ENCODE measurements at regions not wholly inside any gene's neighbourhood (a gene's known extent, or its start where the extent isn't known, plus 50 kb on each side); places are given as distances from the start of the nearest gene placed in this dataset.

GRCh38 chr5:2260211-2261003 is 377.7 kb upstream of the IRX4 start:
- no peak for DNase-seq (ENCODE audit: low spot score)

GRCh38 chr5:2259494-2260107 is 376.9 kb upstream of the IRX4 start:
- no peak for DNase-seq (ENCODE audit: low spot score)

- no peak for DNase-seq (ENCODE audit: low spot score)
Observed at GRCh38 chr5:2258861-2259260, 376.1 kb upstream of the IRX4 start.

- no peak for DNase-seq (ENCODE audit: low spot score)
Observed at GRCh38 chr5:2257326-2258244, 374.9 kb upstream of the IRX4 start.

- DNase-seq (ENCODE audit: low spot score), result no peak
Observed at GRCh38 chr5:2256691-2257280, 374.1 kb upstream of the IRX4 start.

- DNase-seq (ENCODE audit: low spot score), result no peak
Observed at GRCh38 chr5:2255915-2256690, 373.4 kb upstream of the IRX4 start.

- DNase-seq (ENCODE audit: low spot score), result no peak
Observed at GRCh38 chr5:2254880-2255750, 372.4 kb upstream of the IRX4 start.

- DNase-seq (ENCODE audit: low spot score), result no peak
Observed at GRCh38 chr5:2254406-2254805, 371.7 kb upstream of the IRX4 start.

GRCh38 chr5:2253040-2253975 is 370.6 kb upstream of the IRX4 start:
- no peak for DNase-seq (ENCODE audit: low spot score)

- DNase-seq (ENCODE audit: low spot score), result no peak
Observed at GRCh38 chr5:2251751-2252150, 369.0 kb upstream of the IRX4 start.

GRCh38 chr5:2251298-2251697 is 368.6 kb upstream of the IRX4 start:
- DNase-seq (ENCODE audit: low spot score), result no peak

GRCh38 chr5:2250365-2250950 is 367.7 kb upstream of the IRX4 start:
- DNase-seq (ENCODE audit: low spot score), result no peak

- DNase-seq (ENCODE audit: low spot score), result no peak
Observed at GRCh38 chr5:2249442-2249841, 366.7 kb upstream of the IRX4 start.

- no peak for DNase-seq (ENCODE audit: low spot score)
Observed at GRCh38 chr5:2249026-2249425, 366.3 kb upstream of the IRX4 start.

GRCh38 chr5:2242539-2242938 is 359.8 kb upstream of the IRX4 start:
- no peak for DNase-seq (ENCODE audit: low spot score)

GRCh38 chr5:2241842-2242241 is 359.1 kb upstream of the IRX4 start:
- no peak for DNase-seq (ENCODE audit: low spot score)

GRCh38 chr5:2240118-2240904 is 357.6 kb upstream of the IRX4 start:
- no peak for DNase-seq (ENCODE audit: low spot score)

GRCh38 chr5:2239201-2239910 is 356.6 kb upstream of the IRX4 start:
- DNase-seq (ENCODE audit: low spot score), result no peak

Measured in HuH-7.5 (cell line).